NCI-H1417 treated with DMSO at 0.1 percent for 48 hours (cell line): ENCODE measurements at regions not wholly inside any gene's neighbourhood (a gene's known extent, or its start where the extent isn't known, plus 50 kb on each side); places are given as distances from the start of the nearest gene placed in this dataset.
"Not testable (repeated sequence)": the region's sequence is repeated elsewhere in the genome, so short reads cannot be mapped to it uniquely, and the experiment has no call there.

Experiments
- DNase-seq: peaks from one replicate; lab custom pipeline; 2025; lab: John Stamatoyannopoulos, UW

DNA sequence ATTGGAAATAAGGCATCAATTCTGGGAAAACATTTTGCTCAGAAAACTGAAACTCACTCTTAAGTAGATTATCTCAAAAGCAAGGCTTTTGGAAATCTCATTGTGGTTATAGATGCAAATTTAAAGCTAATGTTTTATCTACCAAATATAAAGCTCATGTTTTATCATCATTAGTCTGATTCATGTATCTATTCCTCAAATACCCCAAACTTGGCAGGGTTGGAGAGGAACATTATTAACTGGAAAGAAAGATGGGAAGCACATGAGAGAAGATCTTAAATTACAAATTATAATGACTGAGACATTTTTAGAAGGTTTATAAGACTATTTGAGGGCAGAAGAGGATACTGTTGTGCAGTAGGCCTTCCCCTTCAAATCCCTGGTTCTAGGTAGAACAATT lies 137.3 kb upstream of the TGFBR2 start:
- DNase-seq: no peak

DNA sequence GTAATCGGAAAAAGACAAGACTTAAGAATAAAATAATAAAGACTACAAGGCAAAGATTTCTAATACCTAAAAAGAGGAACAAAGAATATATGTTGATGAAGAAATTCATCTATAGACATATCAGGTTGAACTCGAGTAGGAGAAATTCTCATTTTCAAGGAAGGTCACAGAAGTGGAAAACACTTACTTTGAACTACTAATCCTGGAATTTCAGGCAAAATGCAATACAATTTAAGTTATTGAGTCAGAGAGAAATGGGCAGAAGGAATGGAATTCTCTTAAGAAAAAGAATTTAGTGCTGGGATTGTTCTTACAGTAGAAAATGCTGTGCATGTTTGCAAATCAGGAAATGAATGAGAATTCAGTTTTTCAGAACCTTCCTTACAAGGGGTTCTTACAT lies 135.9 kb upstream of the TGFBR2 start:
- DNase-seq: no peak

DNA sequence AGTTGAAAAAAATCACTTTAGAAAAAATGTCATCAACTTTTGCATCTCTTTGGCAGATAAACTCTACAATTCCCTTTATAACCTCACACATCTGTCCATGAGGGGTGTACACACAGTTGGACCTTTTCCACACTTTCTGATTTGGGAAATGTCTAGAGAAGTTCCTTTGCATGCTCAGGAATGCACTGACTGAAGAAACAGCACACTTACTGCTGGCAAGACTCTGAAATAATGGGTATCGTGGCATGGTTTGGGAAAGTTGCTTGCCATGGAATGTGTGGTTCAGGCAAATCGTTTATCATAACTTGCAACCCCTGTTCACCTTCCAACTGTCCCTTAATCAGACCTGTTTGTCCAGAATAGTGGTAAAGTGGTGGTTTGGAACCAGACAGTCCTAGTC lies 135.3 kb upstream of the TGFBR2 start:
- no peak for DNase-seq

DNA sequence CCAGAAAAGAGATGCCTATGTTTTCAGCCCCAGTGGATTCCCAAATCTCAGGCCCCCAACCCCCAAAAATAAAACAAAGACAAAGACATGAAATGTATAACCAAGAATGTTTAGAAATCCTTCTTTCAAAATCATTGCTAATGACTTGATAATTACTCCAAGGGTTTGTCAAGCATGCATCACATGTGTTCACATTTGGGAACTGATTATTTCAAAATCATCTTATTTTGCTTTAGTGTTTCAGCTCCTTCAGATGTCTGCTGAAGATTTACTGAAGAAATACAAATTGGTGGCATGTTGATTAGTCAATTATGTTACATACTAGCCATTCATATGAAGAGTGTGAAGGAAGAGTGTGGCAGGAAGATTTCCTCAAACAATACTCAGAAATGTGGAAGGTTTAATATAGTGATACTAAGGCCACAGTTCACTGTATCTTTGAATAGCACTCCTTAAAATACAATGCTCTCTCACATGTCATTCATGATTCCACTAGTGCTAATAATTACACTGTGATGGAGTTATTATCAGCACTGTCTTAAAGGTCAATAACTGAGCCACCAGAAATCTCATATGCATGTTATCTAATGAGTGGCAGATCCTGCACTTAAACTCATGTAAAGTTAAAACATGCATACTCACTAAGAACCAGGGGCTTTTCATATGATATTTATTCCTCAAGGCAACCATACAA lies 134.5 kb upstream of the TGFBR2 start:
- no peak for DNase-seq

- no peak for DNase-seq
Measured at GRCh38 chr3:30473374-30474051, 132.9 kb upstream of the TGFBR2 start.

DNA sequence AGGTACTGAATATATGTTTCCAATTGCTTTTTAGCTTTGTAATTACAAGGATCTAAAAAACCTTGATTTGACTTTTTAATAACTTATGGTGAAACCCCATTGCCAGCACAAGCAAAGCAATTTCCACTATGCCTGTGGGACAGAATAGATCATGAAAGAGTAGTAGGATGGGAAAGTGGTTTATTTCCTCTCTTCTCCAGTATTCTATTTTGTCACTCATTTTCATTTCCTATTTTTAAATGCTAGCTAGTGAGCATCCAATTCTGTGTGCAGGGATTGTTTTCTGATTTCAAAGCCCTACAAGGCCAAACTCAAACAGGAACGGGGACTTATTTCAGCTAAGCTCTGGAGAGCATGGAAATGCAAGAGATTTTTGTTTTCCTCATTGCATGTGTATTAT lies 132.0 kb upstream of the TGFBR2 start:
- no peak for DNase-seq

DNA sequence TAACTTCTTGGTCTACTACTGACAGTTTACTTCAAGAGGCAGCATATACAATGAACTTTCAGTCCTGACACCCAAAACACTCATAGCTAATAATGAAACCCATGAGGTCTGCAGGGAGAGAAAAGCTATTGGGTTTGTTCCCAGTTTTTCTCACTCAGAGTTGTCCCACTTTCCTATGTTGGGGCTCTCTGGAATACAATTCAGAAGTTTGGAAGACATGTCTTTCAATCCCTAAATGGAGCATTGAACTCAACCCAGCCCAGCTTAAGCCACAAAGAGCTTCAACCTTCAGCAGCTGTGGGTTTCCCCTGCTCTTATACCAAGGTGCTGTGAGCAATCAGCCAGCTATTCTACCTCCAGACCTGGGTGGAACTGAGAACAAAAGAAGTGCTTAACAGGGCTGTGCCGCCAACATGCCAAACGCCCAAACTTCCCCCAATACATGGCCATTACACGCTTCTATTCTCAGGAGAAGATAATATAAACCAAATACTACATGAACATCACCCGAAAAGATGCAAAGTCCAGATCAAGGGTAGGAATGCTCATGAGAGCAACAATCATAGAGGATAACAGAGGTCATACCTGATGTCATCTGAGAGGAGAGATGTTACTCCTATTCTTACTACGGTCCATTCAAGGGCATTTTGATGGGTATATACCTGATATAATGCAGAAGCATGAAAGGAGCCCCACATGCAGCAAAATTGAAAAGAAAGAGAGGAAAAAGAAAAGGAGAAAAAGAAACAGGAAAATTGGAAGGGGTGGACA lies 131.2 kb upstream of the TGFBR2 start:
- DNase-seq: no peak

GRCh38 chr3:30475809-30476178 lies 130.6 kb upstream of the TGFBR2 start:
- DNase-seq: no peak

DNA sequence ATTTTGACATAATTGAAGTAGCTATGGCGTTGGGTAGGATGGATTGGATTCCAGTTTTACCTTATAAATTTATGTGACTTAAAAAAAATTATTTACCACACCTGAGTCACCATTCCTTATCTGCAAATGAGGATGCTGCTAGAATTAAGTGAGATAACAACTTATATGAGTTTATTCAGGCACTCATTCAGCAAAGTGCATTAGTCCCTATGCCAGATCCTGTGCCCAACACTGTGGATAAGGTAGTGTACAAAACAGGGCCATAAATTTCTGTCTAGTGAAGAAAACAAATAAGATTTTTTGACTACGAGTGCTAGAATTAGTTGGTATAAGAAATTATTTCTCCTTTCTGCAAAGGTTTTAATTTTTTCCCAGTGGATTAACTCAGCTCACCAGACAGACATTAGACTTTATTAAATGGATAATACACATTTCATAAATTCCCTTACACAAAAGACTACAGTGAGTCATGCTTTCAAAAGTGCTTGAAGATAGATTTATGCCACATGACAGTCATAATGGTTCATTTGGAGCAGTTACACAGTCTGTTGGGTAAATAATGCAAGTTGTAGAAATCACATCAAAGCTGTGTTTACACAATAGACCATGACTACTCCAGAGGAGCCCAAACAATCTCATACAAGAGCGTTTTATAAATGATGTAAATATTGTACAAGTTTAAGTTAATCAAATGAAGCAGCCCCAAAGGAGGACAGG lies 129.9 kb upstream of the TGFBR2 start:
- no peak for DNase-seq

GRCh38 chr3:30477149-30477921 lies 129.1 kb upstream of the TGFBR2 start:
- no peak for DNase-seq

GRCh38 chr3:30479737-30480136 lies 126.7 kb upstream of the TGFBR2 start:
- not testable (repeated sequence) for DNase-seq

- not testable (repeated sequence) for DNase-seq
Measured at GRCh38 chr3:30480156-30480555, 126.2 kb upstream of the TGFBR2 start.

DNA sequence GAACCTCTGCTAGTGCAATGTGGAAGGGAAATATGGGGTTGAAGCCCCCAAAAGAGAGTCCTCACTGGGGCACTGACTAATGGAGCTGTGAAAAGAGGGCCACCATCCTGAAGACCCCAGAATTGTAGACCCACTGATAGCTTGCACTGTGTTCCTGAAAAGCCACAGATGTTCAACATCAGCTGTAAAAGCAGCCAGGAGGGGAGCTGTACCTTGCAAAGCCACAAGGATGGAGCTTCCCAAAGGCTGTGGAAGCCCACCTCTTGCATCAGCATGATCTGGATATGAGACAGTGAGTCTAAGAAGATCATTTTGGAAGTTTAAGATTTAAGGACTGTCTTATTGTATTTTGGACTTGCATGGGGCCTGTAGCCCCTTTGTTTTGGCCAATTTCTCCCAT lies 125.8 kb upstream of the TGFBR2 start:
- DNase-seq: no peak

DNA sequence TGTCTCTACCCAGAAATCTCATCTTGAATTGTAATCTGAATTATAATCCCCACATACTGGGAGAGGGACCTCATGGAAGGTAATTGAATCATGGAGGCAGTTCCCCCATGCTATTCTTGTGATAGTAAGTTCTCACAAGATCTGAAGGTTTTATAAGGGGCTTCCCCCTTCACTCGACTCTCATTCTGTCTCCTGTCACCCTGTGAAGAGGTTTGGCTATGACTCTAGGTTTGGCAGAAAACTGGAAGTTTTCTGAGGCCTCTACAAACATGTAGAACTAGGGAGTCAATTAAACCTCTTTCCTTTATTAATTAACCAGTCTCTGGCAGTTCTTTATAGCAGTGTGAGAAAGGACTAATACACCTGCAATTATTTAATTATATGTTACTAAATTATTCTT lies 125.2 kb upstream of the TGFBR2 start:
- no peak for DNase-seq

GRCh38 chr3:30484229-30484628 lies 122.2 kb upstream of the TGFBR2 start:
- not testable (repeated sequence) for DNase-seq

- DNase-seq: no peak
Measured at GRCh38 chr3:30486368-30486767, 120.0 kb upstream of the TGFBR2 start.

DNA sequence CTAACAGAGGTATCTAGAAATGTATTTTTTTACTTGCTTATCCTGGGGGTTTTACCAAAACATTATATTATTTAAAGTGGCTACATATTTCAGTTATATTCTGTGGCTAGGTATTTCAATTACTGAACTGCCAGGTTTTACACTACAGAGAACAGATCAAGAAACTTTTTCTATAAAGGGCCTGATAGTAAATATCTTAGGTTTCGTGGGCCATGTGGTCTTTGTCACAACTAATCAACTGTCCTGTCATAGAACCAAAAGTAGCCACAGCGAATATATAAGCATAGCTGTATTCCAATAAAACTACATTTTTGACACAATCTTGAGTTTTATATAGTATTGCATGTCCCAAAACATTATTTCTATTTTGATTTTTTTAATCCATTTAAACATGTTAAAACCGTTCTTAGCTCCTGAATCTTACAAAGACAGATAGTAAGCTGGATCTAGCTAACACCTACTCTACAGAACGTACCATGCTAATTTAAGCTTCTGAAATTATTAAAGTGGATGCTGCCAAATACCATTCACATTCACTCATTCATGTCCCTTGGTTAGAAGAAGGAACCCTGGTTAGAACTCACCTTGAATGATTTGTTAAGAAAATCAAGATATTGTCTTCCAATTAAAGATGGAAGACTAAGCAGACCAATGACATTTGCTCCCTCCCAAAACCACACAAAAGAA lies 118.2 kb upstream of the TGFBR2 start:
- no peak for DNase-seq

GRCh38 chr3:30492322-30493192 lies 113.8 kb upstream of the TGFBR2 start:
- DNase-seq: no peak

GRCh38 chr3:30493911-30494311 lies 112.5 kb upstream of the TGFBR2 start:
- no peak for DNase-seq
